ENCODE measurements at regions not wholly inside any gene's neighbourhood (a gene's known extent, or its start where the extent isn't known, plus 50 kb on each side); places are given as distances from the start of the nearest gene placed in this dataset.
A peak's percentile ranks its signal among the peaks of the same experiment; 100 is the strongest.
"Not testable (repeated sequence)": the region's sequence is repeated elsewhere in the genome, so short reads cannot be mapped to it uniquely, and the experiment has no call there.

DNA sequence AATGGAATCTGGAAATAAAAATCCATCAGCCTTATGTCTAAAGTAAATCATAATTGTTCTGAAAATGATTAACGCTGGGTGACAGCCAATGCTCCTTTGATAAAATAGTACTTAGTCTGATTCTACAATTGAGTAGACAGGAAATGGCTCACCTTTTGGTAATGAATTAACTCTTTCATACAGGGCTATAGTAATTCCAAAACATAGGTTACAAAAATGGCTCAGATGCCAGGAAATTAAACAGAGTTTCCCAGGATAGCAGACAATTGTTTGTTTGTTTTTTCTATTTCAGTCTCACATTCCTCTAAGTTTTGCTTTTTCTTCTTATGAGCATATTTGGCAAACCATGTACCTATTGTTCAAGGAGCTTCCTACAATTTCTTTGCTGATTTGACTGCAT lies 257.2 kb upstream of the EPHA7 start:
- peak; percentile 18 for DNase-seq

DNA sequence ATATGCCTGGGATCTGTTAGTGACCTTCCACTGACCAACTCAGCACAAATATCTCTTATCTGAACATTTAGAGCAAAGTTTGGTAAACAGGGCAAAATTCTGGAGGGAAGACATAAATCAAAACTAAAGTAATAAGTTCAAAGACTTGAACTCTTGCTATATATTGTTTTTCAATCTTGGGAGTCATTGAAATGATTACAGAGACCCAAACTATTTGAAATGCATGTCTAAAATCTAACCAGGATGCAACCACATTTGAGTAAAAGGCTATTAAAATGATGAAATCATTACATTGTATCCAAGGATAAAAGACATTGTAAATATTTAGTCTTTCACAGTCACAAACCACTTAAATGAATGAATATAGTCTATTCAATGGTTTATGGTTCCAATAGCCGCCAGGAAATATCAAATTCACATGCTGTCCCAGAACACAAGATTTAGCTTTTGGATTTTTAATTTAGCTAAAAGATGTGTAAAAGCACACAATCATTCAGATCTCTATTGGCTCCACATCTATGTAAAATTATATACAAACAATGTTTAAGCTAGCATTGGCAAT lies 256.6 kb upstream of the EPHA7 start:
- DNase-seq = peak; percentile 7

DNA sequence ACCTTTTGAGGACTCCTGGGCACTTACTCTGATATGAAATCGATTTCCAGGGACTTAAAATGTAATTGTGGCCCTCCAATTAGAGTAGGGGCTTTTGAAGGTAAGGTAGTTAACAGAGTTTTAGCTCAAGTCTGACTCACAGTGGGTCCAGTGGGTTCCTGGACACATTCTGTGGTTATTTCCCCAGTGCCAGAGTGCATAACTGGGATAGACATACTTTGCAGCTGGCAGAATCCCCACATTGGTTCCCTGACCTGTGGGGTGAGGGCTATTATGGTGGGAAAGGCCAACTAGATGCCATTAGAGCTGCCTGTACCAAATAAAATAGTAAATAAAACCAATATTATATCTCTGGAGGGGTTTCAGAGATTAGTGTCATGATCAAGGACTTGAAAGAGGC lies 243.8 kb upstream of the EPHA7 start:
- no peak for DNase-seq

DNA sequence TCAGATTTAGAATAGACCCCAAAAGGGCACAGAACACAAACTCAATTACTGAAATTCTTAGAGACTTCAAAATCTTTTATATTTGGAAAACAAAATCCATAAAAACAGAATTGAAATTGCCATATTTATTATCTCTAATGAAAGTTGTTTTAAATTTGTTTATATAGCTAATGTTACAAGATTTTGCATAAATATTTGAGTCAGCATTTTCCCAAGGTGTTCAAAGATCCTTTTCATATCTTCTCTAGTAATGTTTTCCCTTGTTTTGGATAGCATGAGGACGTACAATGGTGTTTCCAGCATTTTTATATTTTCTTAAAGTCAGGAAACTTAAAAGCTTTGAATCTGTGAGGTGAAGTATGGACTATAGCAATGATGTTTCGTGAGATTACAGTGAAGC lies 235.2 kb upstream of the EPHA7 start:
- no peak for DNase-seq

DNA sequence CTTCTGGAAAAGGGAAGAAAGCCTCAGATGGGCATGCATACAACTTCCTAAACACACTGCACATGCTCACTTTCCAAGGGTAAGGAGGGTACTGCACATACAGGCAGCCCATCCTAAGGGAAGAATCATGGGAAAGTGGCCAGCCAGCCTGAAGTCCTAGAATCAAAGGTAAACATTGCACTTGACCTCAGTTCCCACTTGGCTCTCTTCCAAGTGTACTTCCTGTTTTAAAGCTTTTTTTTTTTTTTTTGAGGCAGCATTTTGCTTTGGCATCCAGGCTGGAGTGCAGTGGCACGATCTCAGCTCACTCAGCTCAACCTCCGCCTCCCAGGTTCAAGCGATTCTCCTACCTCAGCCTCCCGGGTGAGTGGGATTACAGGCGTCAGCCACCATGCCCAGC lies 225.3 kb upstream of the EPHA7 start:
- no peak for DNase-seq

DNA sequence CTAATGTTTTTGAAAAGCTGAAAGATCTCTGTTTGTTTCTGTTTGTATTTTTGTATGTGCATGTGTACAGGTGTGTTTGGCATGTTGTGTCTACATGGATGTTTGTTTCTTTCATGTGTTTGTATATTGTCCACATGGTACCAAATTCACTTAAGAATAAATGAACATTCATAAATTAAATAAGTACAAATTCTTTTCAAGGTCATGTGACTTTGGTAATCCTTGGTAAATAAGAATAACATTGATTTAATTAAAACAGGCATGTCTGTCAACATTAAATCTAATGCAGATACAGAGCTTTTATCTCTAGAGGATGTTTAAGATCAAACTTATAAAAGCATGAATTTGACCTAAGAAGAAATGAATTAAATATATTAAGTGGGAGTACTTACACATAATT lies 219.8 kb upstream of the EPHA7 start:
- DNase-seq = no peak

DNA sequence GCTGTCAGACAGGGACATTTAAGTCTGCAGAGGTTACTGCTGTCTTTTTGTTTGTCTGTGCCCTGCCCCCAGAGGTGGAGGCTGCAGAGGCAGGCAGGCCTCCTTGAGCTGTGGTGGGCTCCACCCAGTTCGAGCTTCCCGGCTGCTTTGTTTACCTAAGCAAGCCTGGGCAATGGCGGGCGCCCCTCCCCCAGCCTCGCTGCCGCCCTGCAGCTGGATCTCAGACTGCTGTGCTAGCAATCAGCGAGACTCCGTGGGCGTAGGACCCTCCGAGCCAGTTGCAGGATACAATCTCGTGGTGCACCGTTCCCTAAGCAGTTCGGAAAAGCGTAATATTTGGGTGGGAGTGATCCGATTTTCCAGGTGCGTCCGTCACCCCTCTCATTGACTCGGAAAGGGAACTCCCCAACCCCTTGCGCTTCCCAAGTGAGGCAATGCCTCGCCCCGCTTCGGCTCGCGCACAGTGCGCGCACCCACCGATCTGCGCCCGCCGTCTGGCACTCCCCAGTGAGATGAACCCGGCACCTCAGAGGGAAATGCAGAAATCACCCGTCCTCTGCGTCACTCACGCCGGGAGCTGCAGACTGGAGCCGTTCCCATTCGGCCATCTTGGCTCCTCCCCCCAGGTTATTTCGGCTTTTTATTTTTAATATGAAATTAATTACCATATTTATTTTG lies 217.8 kb upstream of the EPHA7 start:
- not testable (repeated sequence) for DNase-seq

DNA sequence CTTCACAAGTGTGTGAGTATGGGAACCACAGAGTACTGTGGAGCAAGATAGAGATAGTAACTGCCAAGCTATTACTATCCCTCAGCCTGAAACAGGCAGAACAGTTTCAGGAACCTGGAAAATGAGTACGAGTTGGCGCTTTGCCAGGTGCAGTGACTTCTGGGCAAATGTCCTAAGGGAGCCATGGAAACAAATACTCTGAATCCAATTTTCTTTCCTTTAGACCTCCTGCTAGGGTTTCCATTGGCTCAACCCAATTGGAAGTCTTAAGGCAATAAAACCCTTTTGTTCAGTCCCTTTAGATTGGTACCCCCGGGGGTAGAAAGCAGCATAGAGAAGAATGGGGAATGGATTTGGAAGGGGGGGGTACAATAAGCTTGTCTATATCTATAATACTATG lies 205.0 kb upstream of the EPHA7 start:
- DNase-seq = no peak

DNA sequence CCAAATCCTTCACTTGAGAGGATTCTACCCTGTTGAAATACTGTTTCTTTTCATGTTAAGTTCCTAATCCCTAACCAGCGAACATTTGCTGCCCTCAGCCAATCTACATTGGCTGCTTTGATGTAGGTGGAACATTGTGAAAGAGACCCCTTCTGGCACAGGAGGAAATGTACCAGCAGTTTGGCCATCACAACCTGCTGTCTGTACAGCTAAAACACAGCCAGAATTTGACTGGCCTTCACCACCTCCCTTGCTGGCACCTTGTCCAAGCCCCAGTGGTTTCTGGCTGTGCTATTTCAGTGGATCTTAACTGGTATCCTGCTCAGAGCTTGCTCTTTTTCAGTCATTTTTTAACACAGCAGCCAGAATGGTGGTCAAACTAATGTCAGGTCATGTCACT lies 202.1 kb upstream of the EPHA7 start:
- no peak for DNase-seq

DNA sequence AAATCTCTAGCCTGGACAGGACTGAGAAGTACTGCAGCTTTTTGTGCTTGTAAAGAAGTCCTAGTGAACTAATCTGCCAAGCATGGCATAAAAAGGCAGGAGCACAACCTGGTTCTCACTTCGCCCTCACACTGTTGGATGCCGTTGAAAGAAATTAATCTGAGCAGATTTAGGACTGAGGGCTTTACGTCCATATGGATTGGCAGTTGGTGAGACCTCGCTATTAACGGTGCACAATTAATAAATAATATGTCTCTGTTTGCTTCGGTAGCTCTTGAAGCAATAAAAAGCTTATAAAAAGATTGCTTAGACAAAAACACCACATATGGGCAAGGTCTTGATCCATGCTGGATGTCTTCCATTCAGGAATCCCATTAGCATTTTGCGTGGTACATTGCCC lies 185.6 kb upstream of the EPHA7 start:
- no peak for DNase-seq

DNA sequence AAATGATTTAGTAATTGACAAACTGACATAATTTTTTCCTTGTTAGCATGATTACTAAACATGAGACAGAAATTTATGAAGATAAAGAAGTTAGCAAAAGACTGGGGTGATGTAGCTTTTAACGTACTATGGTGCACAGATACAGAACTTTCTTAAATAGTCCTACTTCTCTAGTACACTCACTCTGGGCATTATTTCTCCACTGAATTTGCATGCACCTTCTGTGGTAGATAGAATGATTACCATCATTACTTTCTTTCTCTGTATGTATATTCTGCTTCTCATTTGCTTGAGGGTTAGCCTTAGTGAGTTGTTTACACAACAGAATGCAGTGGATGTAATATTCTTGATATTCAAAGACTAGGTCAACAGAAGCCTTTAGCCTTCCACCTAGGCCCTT lies 173.1 kb upstream of the EPHA7 start:
- DNase-seq = no peak

DNA sequence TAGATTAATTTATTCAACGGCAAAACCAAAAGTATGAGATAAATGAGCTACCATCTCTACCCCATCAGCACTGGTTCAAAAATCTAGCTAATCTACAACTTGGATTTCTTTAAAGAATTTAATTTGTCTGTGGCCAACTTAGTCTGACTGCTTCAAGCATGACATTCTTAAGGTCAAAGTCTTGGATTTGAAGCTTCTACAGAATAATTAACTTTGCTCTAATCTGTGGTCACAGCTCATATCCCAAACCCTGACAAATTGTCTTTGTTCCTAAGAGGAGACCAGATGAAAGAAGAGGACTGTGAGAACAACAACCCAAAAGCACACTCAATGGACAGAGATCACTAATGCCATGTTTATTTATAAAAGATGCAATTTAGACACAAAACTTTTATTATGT lies 166.9 kb upstream of the EPHA7 start:
- DNase-seq = no peak

DNA sequence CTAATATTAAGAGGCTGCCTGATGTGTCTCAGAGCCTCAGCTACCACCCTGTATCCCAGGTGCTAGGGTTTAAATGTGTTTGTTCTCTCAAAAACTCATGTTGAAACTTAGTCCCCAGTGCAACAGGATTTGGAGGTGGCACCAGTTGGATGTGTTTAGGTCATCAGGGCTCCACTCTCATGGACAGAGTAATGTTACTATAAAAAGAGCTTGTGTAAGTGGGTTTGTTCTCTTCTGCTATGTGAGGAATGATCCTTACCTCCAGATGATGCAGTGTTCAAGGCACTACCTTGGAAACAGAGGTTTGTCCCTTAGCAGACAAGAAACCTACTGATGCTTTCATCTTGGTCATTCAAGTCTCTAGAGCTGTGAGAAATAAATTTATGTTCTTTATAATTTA lies 164.9 kb upstream of the EPHA7 start:
- no peak for DNase-seq

DNA sequence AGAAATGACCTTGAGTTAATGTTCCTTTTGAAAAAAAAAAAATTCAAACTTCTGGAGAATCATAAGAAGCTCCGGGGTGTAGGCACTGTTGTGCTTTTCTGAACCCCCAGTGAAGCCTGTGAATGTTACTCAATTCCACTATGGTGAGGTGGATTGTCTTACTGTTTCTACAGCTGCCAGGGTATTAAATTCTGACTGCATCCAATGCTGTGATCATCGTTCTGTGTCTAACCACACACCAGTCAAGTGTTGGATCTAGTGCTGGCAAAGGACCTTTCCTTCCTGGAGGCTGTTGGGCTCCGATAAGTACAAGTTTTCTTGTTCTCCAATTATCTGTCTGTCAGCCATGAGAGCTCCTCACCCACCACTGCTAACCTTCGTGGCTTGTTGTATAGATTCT lies 162.0 kb upstream of the EPHA7 start:
- DNase-seq = no peak

DNA sequence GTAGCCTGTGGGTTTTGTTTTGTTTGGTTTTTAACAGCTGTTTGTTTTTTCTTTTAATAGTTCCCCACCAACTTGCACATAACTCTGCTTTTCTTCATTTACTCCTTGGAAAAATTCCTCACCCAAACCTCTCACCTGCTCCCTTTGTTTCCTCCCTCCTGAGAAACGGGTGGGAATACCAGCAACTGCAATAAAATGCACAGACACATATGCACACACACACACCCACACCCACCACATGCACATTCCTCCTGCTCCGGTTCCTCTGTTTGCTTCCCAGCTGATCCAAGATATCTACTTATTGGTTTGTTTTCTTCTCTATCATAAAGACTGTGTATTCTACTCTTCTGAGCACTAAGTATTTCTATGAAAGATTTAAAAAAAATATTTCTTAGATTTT lies 161.1 kb upstream of the EPHA7 start:
- DNase-seq = no peak

DNA sequence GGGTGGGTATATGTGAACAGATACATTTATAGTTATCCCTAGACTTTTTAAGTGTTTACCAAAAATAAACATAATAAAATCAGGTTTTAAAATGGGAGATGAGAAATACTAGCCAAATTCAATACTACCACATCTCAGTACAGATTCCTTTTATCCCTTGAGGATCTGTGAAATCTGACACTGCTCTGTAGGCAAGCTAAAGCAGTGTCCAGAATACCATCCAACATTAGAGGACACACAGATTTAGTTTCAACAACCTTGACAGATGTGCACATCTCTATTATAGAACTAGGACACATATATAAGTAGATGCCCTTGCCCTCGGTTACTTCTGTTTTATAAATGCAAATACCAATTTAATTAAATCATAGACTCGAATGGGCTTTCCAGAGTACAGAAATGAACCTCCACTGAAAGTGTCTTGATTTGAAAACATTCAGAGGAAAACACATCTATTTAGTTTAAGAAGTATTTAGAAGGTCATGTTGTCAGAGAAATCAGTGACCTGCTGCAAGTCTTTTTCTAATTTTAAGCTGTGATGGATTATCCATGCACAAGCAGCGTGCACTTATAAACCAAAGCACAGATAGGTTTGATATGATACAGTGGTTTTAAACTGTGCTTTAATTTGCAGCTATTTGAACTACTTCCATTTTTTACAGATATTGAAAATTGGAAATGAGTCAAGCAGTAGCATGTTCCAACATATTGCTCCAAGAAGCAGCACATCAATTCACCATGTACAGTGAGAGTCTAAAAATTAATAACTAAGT lies 156.3 kb upstream of the EPHA7 start:
- no peak for DNase-seq

DNA sequence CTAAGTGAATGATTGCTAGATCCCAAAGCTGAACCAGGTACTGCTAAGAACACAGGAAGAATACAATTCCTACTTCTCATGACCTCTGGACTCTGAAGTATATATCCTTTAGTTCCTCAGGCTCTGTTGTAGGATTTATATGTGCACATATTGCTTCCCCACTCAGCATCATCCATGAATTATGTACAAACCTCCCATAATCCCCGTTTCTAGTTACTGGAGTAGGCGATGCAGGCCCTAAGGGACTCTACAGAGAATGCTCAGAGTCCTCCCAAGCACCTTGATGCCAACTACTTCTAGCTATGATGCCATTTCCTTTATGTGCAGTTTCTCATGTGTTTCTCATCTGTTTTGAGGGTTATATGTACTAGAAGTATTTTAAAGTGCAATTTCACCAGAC lies 154.9 kb upstream of the EPHA7 start:
- no peak for DNase-seq

DNA sequence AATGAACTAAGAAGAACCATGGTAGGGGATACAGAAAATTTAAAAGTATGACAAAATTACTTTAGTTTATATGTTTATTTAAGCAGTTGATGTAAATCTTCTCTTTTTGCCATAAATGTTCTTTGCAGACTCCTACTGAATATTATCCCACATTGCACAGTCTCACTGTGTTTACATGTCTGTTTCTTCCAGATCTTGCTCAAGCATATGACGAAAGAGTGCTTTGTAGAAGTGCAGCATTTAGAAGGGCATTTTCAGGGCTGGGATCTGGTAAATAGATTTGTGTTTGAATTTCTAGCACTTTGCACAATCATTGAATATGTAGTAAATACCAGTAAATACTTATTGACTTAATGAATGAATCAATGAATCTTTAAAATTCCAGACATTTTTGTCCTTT lies 152.0 kb upstream of the EPHA7 start:
- DNase-seq = no peak

DNA sequence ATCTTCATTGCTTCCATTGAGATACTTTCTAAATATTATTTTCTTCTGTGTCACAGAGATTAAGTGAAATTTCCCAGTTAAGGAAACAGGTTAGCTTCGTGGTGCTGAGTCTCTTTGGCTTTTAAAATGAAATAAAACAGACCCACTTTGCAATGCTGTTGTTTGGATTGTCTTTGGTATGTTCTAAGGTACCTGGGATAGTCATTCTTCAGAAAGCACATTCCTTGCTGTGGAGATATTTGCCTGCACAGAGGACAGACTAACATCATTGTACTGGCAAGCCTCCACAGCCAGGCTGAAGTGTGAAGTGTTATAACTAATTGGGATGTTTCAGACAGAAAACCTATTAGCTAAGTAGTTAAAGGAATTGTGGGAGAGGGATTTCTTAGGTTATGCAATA lies 148.8 kb upstream of the EPHA7 start:
- no peak for DNase-seq

DNA sequence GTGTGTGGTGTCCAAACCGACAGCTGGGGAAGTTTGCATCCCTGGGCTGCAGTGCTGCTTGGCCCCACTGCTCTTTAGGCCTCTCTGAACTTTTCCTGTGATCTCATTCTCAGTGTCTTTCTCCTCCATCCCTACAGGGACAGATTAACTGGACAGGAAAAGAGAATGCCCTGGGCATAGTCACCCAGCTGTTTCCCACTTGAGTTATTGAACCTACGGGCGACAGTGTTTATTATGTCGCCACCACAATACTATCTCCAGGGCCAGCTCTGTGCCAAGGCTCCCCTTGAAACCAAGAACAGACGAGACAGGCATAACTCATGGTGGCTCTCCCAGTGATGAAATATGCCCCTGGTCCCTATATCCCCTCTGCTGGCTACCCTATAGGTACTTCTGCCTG lies 147.8 kb upstream of the EPHA7 start:
- no peak for DNase-seq

DNA sequence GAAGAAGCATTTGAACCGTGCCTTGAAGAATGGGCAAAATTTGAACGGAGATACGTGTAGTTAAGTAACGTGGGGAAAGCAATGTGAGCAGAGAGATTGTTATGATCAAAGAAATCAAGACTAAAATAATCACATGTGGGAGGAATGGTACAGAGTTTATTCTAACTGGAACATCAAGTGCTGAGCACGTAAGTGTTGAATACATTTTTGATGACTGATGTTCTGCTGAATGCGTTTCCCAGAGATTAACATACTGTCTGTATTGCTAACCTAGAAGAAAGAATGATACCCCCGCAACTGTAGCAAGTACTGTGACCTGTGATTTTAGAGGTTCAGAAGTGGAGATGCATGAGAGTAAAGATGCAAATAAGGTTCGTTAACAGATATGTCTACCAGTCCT lies 146.9 kb upstream of the EPHA7 start:
- no peak for DNase-seq

DNA sequence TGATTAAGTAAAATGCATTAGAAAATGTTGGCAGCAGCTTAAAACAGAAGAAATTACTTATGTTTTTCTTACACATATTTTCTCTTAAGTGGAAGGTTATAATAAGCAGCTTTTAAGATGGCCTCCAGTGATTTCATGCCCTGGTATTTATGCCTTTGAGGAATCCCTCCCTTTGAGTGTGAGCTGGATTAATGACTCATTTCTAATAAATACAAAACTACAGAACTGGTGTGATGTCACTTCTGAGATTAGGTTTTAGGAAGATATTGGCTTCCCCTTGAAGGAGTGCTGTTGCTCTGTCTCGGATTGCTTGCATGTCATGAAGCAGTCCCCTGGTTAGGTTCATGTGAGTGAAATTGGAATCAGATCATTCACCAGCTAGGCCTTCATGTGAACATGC lies 143.2 kb upstream of the EPHA7 start:
- DNase-seq = no peak

DNA sequence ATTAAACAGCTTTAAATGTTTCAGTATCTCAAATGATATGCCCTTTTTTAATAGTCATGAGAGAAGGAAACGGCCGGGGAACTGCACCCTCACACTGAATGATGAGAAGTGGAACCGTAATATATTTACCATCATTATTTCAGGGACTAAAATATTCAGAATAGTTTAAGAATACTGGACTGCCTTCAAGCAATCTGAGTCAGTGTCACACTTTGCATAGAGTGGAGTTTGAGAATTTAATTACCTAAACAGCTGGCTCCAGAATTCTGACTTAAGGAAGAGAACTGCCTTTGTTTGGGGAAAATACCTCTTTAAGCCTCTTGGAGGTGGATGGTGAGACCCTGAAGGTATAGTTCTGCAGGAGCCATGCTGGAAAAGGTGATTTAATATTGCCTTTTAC lies 135.9 kb upstream of the EPHA7 start:
- DNase-seq = no peak

DNA sequence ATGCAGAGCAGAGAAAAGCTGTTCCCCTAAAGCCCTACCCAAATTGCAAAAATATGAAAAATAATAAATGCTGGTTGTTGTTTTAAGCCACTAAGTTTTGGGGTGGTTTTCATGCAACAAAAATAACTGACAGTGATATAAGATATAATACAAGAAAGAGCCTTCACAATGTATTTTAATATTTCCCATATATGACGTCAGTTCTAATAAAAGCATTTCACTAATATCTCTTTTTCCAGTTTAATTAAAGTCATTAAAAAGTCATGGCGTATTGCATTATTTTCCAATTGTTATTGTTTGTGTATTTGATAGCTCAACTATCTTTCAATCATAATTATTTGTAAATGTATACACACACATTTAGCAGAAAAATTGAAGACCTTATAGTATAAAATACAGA lies 134.7 kb upstream of the EPHA7 start:
- DNase-seq = no peak
